Iris pigment epithelial cell (primary cell): ENCODE measurements at regions not wholly inside any gene's neighbourhood (a gene's known extent, or its start where the extent isn't known, plus 50 kb on each side); places are given as distances from the start of the nearest gene placed in this dataset.

Experiments
- DNase-seq: peaks from one replicate; pipeline ENCODE4 v3.0.0-alpha.2; 2011; ENCODE audit warnings: low read depth

- no peak for DNase-seq
Observed at GRCh38 chr9:87781331-87781730, 55.4 kb downstream of the CTSL start.

- no peak for DNase-seq
Observed at GRCh38 chr9:87783180-87783579, 57.3 kb downstream of the CTSL start.

GRCh38 chr9:87785315-87785970, 59.5 kb downstream of the CTSL start:
- peak; percentile 42 for DNase-seq

GRCh38 chr9:87786423-87786822, 60.5 kb downstream of the CTSL start:
- DNase-seq: peak; percentile 3

DNA sequence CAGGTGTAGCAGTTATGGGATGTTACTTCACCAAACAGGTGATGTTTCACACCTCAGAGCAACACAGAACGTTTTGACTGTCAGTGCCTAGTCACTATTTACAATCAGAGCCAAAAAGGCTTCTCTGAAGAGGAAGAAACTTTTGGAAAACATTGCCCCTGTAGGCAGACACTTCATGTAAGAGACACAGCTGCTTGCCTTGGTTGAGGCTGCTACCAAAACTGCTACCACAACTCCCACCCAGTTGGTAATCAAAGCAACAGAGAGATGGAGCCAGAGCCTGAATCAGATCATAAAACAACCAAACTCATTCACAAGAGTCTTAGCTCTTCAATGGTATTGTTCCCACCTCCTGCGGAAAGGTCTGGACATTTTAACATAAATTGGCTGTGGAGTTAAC, 61.0 kb downstream of the CTSL start:
- no peak for DNase-seq

- peak; percentile 19 for DNase-seq
Observed at GRCh38 chr9:87787735-87788134, 61.8 kb downstream of the CTSL start.

DNA sequence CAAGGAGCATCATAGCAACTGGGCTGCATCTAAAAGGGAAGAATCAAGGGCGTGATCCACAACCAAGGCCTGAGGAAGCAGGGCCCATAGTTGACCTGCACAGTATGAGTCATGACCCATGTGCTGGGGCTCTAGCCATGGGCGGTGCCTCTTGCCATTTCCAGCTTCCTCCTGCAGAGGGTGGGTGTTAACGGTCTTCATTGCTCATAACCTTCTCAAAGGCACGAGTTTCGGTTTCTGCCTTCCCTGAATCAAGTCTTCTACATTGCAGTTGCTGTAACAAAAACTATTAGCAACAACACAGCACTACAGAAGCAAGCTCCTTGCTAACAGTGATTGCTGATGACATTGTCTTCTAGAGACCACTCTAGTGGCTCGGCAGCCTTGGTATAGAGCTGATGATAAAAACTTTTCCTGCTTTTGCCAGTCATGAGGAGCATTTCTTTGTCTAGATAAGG, 66.9 kb downstream of the CTSL start:
- peak; percentile 92 for DNase-seq

- DNase-seq: peak; percentile 96
Observed at GRCh38 chr9:87793292-87793691, 67.4 kb downstream of the CTSL start.

DNA sequence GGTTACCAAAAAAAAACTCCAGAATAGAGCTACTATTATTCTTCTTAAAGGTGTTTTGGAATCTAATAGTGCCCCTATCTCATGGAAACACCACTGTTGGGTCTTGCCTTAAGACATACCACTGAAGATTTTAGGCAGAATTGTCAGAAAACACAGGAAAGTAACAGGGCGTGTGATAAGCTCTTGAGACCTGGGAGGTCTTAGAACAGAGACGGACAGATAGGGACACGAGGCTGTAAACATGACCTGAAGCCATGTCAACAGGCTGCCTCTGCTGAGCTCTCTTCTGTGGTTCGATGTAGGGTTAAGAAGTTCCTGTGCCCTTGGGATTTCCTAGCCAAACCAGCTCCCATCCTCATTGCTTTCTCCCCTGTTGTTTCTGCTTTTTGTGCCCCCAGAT, 69.3 kb downstream of the CTSL start:
- no peak for DNase-seq

GRCh38 chr9:87796196-87796595, 70.3 kb downstream of the CTSL start:
- no peak for DNase-seq

- DNase-seq: no peak
Observed at GRCh38 chr9:87798261-87798833, 72.4 kb downstream of the CTSL start.

DNA sequence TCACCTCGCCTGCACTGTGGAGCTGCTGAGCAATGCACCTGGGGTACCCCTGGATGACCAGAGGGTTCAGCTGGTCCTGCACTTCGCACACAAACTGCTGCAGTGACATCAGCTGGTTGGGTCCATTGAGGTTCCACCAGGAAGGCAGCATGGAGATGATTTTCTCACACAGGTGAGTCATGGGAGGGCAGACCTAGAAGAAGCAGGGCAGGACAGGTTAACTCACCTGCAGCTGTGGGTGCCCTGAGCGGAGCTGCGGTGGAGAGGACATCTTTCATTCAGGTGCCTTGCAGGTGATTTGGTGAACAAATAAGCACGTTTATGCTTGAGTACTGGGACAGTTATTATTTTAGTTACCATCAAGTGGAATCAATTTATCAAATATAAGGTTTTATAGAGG, 73.6 kb downstream of the CTSL start:
- no peak for DNase-seq

- DNase-seq: no peak
Observed at GRCh38 chr9:87800456-87800855, 74.5 kb downstream of the CTSL start.

GRCh38 chr9:87801013-87801412, 75.1 kb downstream of the CTSL start:
- no peak for DNase-seq

- no peak for DNase-seq
Observed at GRCh38 chr9:87803166-87803565, 77.2 kb downstream of the CTSL start.

DNA sequence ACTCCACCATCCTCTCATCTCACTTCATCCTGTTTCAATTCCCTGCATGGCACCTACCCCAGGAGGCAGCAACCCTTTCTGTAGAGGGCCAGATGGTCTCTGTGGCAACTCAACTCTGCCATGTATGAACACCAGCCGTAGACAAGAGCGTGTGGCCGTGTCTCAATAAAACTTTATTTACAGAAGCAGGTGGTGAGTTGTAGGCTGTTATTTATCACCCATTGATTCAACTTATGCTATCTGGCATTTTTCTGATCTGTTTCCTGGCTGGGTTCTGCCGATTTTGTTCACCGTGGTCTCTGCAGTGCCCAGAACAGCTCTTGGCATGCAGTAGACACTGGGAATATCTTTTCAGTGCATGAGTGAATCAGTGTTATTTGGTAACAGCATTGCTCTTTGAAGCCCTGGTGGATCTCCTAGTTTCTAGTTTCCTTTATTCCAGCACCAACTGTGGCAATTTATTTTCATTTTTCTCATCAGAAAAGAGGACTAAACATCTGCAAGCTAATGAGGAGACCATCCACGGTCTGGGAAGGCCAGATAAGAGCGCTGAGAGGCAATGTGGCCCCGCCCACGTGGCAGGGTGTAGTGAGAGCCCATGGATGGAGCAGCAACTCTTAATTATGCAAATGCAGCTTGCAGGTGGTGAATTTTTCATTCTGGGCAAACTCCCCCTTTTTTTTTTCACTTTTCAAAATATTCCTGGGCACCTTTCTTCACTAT, 77.9 kb downstream of the CTSL start:
- DNase-seq: no peak

DNA sequence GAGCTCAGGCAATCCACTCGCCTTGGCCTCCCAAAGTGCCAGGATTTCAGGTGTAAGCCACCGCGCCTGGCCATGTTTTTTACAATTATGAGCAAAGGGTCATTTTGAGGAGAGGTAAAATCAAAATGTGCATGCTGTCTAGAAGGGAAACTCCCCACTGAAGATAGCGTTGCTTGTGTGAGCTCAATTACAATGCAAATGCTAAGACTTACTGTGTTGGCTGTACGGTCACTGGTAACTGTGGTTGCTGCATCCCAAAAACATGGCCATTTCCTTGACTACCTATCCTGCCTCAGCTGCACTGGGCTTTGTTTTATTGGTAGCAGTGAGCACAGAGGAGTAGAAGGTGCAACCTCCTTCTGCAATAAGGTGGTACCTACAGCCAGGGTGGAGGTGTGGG, 77.4 kb upstream of the SPATA31E1 start:
- DNase-seq: no peak

GRCh38 chr9:87810008-87810407, 72.7 kb upstream of the SPATA31E1 start:
- no peak for DNase-seq

DNA sequence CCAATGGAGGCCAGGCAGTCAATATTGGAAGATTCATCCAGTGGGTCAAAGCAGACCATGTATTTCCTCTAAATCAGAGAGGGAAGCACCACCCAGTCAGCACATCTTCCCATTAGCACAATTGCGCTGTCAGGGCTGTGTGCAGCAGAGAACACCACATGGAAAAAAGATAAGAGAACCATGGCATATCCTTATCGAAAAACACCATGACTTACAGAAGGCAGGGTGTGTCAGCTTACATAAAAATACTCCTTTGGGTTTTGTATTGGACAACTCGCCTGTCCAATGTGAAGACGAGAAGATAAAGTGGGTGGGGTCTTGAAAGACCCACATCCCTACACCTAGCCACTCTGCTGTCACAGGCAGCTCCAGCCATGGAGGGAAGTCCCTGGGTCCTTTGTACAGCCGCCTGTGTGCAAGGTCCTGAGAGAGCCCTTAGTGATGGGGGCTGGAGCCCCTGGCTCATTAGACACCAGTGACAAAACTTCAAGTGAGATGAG, 71.9 kb upstream of the SPATA31E1 start:
- DNase-seq: no peak

DNA sequence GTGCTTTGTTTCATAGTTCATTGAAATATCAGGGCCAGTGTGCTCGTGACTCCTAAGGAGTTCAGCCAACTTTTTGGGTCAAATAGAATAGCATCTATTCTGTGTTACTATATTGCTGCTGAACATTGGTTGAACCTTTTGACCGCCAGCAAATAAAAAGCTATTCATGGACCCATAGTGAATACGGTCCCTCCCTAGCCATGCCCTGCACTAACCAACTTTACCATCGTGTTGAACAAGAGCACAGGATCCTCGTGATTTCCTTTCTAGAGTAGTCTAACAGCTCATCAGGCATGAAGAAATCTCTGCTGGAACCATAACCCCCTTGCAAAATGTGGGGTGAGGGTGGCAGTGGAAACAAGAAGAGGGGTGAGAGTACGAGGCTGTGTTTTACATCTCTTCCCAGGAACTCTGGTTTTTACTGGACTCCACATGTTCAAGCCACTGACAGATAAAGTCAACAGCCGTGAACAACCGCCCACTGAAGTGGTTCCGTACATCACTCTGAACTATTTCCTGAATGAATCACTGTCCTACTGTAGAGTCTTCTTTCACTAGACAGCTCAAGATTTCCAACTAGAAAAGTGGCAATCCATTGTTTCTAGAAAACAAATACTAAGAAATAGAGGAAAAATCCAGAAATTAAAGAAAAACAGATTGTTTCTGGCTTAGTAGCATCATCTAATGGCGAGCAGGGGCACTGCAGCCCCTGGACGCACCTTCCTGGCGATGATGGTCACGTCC, 70.1 kb upstream of the SPATA31E1 start:
- peak; percentile 90 for DNase-seq

GRCh38 chr9:87813119-87813463, 69.6 kb upstream of the SPATA31E1 start:
- no peak for DNase-seq

DNA sequence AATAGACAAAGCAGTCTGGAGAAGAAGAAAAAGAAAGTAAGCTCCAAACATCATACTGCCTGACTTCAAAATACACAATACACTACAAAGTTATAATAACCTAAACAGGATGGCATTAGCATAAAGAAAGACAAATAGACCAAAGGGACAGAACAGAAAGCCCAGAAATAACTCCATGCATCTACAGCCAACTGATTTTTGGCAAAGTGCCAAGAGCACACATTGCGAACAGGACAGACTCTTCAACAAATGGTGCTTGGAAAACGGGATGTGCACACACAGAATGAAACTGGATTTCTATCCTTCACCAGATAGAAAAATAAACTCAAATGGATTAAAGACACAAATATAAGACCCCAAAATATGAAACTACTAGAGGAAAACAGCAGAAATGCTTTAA, 66.6 kb upstream of the SPATA31E1 start:
- peak; percentile 36 for DNase-seq

DNA sequence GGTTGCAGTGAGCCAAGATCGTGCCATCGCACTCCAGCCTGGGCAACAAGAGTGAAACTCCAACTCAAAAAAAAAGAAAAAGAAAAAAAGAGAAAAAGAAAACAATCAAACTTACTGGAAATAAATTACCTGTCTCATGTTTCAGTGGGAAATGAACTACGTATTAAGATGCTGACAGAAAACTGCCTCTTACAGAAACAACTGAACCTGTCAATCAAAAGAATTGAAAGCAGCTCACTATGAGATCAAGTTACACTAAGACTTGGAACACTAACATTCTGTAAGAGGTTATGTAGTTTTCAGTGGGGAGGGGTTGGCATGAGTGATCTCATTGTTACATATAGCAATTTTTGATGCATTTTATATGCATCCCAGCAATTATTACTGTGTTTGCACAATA, 64.4 kb upstream of the SPATA31E1 start:
- DNase-seq: peak; percentile 53
